PC-9 (cell line): ENCODE measurements at regions not wholly inside any gene's neighbourhood (a gene's known extent, or its start where the extent isn't known, plus 50 kb on each side); places are given as distances from the start of the nearest gene placed in this dataset.

Source experiments
- BruUV-seq: library from RNA; stranded (reverse); fragments of 400-500 nt; replicated peaks from 2 replicates; lab custom pipeline; 2021; lab: Mats Ljungman, UMichigan
- CTCF ChIA-PET: fragments of 300-600 bp; sonication (Branson Sonifier 250); formaldehyde crosslinking; loops from one replicate; lab custom pipeline; 2022; ENCODE audit warnings: antibody characterized with exemption; lab: Charles Lee
- POLR2A ChIA-PET: fragments of 300-600 bp; sonication (Branson Sonifier 250); formaldehyde crosslinking; loops from one replicate; lab custom pipeline; 2022; ENCODE audit warnings: antibody characterized with exemption; ENCODE audit not compliant: unreplicated experiment; lab: Charles Lee
- DNase-seq, 2 experiments: peaks; one replicate each; pipeline versions ENCODE4 v3.0.0 to v3.0.0-alpha.2; 2015 to 2022; ENCODE audit warnings: mixed read lengths in 1 of 2
- H2AFZ ChIP-seq: fragments of 200-600 bp; sonication (generic); 2 replicates; pipeline ENCODE4 v1.8.1; 2017; ENCODE audit warnings: antibody characterized with exemption
- H3F3A ChIP-seq: fragments of 200-600 bp; sonication (generic); 2 replicates; pipeline ENCODE4 v1.8.1; 2017; ENCODE audit warnings: antibody characterized with exemption, mild to moderate bottlenecking, low read depth; ENCODE audit not compliant: insufficient read depth
- H3K27ac ChIP-seq: fragments of 200-600 bp; sonication (generic); 2 replicates; pipeline ENCODE4 v1.6.1; 2016; ENCODE audit warnings: mixed run types
- H3K27me3 ChIP-seq: fragments of 200-600 bp; sonication (generic); 2 replicates; pipeline ENCODE4 v1.6.1; 2016; ENCODE audit warnings: low read depth, mixed run types; ENCODE audit not compliant: insufficient read depth
- H3K36me3 ChIP-seq: fragments of 200-600 bp; sonication (generic); 2 replicates; pipeline ENCODE4 v1.6.1; 2016; ENCODE audit warnings: low read depth, mixed run types
- H3K4me1 ChIP-seq: fragments of 200-600 bp; sonication (generic); replicated peaks from 2 replicates; pipeline ENCODE4 v1.6.1; 2016; ENCODE audit warnings: mixed run types; ENCODE audit not compliant: insufficient read depth
- H3K4me2 ChIP-seq: fragments of 200-600 bp; sonication (generic); 2 replicates; pipeline ENCODE4 v1.6.1; 2017; ENCODE audit warnings: mixed run types
- H3K4me3 ChIP-seq: fragments of 200-600 bp; sonication (generic); 2 replicates; pipeline ENCODE4 v1.6.1; 2016; ENCODE audit warnings: mixed run types
- H3K79me2 ChIP-seq: fragments of 200-600 bp; sonication (generic); 2 replicates; pipeline ENCODE4 v1.6.1; 2017; ENCODE audit warnings: low read depth, mixed run types
- H3K9me2 ChIP-seq: fragments of 200-600 bp; sonication (generic); 2 replicates; pipeline ENCODE4 v1.8.1; 2017; ENCODE audit warnings: mild to moderate bottlenecking; ENCODE audit not compliant: insufficient read depth
- H3K9me3 ChIP-seq: fragments of 200-600 bp; sonication (generic); 2 replicates; pipeline ENCODE4 v1.8.1; 2016; ENCODE audit warnings: low read depth; ENCODE audit not compliant: insufficient read depth
- H4K20me1 ChIP-seq: fragments of 200-600 bp; sonication (generic); 2 replicates; pipeline ENCODE4 v1.8.1; 2017; ENCODE audit not compliant: insufficient read depth
- CTCF ChIP-seq: fragments of 200-600 bp; sonication (generic); conservative IDR thresholded peaks from 2 replicates; pipeline ENCODE4 v1.6.1; 2017; ENCODE audit warnings: mixed run types, antibody characterized with exemption, mild to moderate bottlenecking, moderate library complexity
- EZH2 ChIP-seq: fragments of 200-600 bp; sonication (generic); IDR thresholded peaks from 2 replicates; pipeline ENCODE4 v1.8.0; 2017; ENCODE audit warnings: antibody characterized with exemption, low read depth
- intact Hi-C: fragments of 100-400 bp; cut with micrococcal nuclease; formaldehyde crosslinking; loops from one replicate; pipeline ENCODE4 v1.10.0; 2022; ENCODE audit not compliant: unreplicated experiment

DNA sequence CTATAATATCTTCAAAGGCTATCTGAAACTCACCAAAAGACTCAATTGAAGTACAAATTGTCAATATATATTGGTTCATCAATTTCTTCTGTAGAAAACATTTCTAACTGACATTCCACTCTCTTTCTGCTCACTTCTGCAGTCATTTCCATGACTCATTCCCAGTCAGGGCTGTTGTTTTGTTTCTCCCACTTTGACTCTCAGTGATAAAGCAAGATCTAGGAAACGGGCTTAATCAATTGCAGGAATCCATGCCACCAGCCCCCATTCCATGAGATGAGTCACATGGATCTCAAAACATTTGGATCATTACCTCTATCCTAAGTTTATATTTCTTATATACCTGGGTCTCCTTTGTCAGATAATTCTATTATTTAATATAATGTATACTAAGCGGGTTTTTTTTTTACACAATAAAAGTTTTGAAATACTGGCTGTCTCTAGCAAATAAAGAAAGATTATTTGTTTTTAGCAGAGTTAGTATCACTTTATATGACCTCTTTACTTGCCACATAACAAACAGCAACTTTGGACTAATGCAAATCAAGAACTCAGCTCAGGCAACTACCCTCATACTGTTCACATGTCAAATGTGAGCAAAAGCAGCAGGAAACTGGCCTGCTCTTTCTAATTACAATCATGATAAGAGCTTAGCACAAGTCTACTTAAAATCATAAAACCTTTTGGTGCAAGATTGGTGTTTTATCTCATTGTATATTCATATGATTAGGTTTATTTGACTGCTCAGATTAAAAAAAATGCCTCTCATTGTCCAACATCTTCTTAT is 251.1 kb upstream of the PIK3C3 start:
- H3K9me3 ChIP-seq: no peaks in the 10 kb centered on the region
- H3K79me2 ChIP-seq: no peaks in the 10 kb centered on the region
- no peak overlapping the region for H3K27ac ChIP-seq
- no peak overlapping the region for H3K4me2 ChIP-seq
- no peaks in the 10 kb centered on the region for H3K9me2 ChIP-seq
- TF ChIP-seq EZH2 (no peak), CTCF (no peak)
- CTCF ChIA-PET: no interaction called here
- no TSS peak for BruUV-seq
- no peaks in the 10 kb centered on the region for H3K4me1 ChIP-seq
- DNase-seq: no peak
- no peaks in the 10 kb centered on the region for H3F3A ChIP-seq
- no peaks in the 10 kb centered on the region for H3K36me3 ChIP-seq
- POLR2A ChIA-PET: no interaction called here
- no peak overlapping the region for H2AFZ ChIP-seq
- intact Hi-C loops: no loop called here
- no peaks in the 10 kb centered on the region for H4K20me1 ChIP-seq
- no peak overlapping the region for H3K4me3 ChIP-seq
- no peaks in the 10 kb centered on the region for H3K27me3 ChIP-seq

DNA sequence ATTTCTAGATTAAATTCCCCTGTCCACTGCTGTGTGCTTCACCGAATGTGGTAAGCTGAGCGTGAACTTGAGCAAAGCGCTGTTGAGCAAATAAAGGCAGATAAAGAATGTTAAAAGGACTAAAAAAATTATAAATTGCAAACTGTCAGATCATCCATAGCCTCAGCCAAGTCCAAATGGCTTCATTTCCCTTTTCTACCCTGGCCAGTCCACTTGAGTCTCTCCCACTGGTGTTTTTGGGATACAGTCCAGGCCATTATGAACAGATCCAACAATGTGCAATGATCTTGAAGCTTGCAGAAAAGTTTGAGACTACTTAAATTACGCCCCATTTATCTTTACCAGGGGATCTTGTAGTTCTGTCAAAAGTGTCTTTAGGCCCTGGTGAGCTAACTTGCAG is 254.6 kb upstream of the PIK3C3 start:
- CTCF ChIA-PET: no interaction called here
- H3K4me2 ChIP-seq: no peak overlapping the region
- no peak overlapping the region for H2AFZ ChIP-seq
- no peak for DNase-seq
- H3K27me3 ChIP-seq: no peaks in the 10 kb centered on the region
- POLR2A ChIA-PET: no interaction called here
- no TSS peak for BruUV-seq
- no peaks in the 10 kb centered on the region for H3K9me2 ChIP-seq
- H3K27ac ChIP-seq: no peak overlapping the region
- no peak for TF ChIP-seq CTCF
- TF ChIP-seq EZH2: no peak
- no peaks in the 10 kb centered on the region for H4K20me1 ChIP-seq
- intact Hi-C loops: no loop called here
- no peak overlapping the region for H3K4me3 ChIP-seq
- H3K79me2 ChIP-seq: no peaks in the 10 kb centered on the region
- H3K4me1 ChIP-seq: no peaks in the 10 kb centered on the region
- H3F3A ChIP-seq: no peaks in the 10 kb centered on the region
- H3K9me3 ChIP-seq: no peaks in the 10 kb centered on the region
- H3K36me3 ChIP-seq: no peaks in the 10 kb centered on the region

GRCh38 chr18:41695441-41695840 is 259.6 kb upstream of the PIK3C3 start:
- no peak overlapping the region for H3K4me3 ChIP-seq
- no peaks in the 10 kb centered on the region for H3K9me2 ChIP-seq
- no peak overlapping the region for H2AFZ ChIP-seq
- no peaks in the 10 kb centered on the region for H3K27me3 ChIP-seq
- intact Hi-C loops: no loop called here
- no peaks in the 10 kb centered on the region for H3F3A ChIP-seq
- H3K9me3 ChIP-seq: no peaks in the 10 kb centered on the region
- TF ChIP-seq EZH2: no peak
- no peak for TF ChIP-seq CTCF
- peak overlapping the region; percentile 23 for H3K4me2 ChIP-seq
- no peaks in the 10 kb centered on the region for H3K79me2 ChIP-seq
- no peaks in the 10 kb centered on the region for H4K20me1 ChIP-seq
- no peak overlapping the region for H3K27ac ChIP-seq
- no TSS peak for BruUV-seq
- no peaks in the 10 kb centered on the region for H3K4me1 ChIP-seq
- DNase-seq: no peak
- no peaks in the 10 kb centered on the region for H3K36me3 ChIP-seq
- POLR2A ChIA-PET: interaction anchor here (0.7 kb wide), 1 partner anchor 10 kb away, joined by 9 read pairs; no protein-coding TSS in a partner anchor
- CTCF ChIA-PET: no interaction called here
